Islet of Langerhans (tissue), 1 donor: ENCODE measurements at regions not wholly inside any gene's neighbourhood (a gene's known extent, or its start where the extent isn't known, plus 50 kb on each side); places are given as distances from the start of the nearest gene placed in this dataset.

Experiments used
- FAIRE-seq: peaks from one replicate; lab custom pipeline; 2011; peaks lifted over from hg19 to GRCh38; lab: Jason Lieb, UNC

DNA sequence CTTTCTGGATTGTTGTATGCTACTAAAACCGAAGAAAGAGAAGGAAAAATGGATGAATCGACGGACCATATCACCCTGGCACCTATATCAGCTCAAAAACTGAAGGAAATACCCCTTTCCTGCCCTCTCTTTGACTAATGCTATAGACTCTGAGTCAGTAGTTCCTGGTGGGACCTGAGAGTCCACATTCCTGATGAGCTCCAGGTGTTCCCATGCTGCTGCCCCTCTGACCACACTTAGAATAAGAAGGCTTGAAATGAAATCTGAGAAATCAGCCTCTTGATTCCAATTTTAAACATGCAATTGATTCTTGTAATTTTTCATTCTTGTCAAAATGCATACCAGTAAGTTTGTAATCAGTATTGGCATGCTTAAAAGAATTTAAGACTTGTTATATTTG, 75.2 kb downstream of the PRL start:
- FAIRE-seq: no peak

DNA sequence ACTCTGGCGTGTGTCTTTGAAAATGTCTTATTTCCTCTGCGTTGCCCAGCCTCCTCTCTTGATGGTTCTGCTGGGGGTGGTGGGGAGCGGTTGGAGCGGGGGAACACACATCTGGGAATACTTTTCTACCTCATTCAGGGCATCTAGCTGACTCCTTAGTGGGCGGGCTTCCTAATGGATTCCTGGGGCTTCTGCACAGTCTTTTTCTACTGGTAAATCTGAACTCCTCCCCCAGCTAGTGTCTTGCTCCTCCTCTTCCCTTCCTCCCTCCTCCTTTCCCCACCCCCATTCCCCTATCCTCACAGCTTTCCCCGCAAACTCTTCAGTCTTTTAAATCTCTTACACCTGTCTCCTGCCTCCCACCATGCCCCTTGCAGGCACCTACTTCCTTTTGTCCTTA, 74.4 kb downstream of the PRL start:
- no peak for FAIRE-seq

DNA sequence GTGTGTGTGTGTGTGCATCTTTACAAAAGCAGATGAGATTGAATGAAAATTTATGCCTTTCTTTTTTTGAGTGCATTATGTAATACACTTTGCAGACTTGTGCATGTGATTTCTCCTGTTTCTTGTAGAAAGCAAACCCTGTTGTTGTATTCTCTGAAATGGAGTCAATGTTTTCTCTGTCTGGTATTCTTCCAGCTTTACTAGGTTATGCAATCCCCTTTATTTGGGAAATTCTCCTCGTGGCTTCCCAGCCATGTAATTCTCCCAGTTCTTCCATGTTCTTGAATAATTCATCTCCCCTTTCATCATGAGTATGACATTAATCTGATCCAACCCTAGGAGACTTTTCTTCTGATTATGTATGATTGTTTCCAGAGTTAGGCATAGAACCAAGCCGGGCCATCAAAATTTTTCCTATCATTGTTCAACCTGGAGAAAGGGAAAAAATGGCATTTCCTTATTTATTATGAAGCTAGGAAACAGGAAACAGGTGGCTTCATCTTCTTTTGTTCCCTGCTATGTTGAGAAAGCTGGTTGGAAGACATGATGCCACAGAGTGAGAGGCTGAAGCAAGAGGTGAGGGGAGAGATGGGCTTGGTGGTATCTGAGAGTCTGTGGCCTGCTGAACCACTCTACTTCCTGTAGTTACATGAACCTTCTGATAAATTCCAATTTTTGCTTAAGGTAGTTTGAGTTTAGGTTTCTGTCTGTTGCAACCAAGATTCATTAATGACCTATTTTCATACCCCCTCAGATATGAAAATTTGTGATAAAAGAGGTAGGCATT, 68.8 kb downstream of the PRL start:
- no peak for FAIRE-seq

DNA sequence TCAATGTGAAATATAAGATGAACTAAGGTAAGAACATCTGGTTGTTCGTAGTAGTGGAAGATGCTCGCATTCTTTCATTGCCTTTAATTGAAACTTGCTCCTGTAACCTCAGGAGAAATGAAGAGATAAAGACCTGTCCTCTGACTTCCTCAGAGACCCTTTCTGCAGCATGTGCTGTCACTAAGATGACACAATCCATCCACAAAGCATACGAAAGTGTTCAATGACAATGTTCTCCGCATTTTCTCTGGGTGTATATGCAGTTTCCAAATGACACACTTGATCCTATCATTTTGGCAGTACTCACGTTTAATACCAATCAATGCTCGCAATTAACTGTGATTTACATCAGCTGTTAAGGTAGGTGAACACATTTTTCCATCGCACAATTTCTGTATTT, 65.8 kb downstream of the PRL start:
- FAIRE-seq: no peak

DNA sequence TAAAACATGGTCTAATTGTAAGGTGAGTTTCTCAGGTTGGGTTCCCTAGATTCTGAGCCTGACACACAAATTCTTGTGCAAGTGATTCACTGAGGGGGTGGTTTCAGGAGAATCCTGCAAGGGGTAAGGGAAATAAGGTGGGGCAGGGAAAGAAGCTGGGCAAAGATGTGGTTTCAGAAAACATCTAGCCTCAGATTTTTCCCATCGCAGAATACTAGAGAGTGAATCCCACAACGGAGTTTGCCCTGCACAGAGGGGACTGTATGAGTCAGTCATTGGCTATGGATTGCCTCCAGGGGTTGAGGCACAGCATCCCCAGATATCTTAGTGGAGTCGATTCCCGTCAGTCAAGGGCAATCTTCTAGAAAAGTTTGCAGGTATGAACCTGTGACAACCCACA, 65.2 kb downstream of the PRL start:
- FAIRE-seq: no peak

DNA sequence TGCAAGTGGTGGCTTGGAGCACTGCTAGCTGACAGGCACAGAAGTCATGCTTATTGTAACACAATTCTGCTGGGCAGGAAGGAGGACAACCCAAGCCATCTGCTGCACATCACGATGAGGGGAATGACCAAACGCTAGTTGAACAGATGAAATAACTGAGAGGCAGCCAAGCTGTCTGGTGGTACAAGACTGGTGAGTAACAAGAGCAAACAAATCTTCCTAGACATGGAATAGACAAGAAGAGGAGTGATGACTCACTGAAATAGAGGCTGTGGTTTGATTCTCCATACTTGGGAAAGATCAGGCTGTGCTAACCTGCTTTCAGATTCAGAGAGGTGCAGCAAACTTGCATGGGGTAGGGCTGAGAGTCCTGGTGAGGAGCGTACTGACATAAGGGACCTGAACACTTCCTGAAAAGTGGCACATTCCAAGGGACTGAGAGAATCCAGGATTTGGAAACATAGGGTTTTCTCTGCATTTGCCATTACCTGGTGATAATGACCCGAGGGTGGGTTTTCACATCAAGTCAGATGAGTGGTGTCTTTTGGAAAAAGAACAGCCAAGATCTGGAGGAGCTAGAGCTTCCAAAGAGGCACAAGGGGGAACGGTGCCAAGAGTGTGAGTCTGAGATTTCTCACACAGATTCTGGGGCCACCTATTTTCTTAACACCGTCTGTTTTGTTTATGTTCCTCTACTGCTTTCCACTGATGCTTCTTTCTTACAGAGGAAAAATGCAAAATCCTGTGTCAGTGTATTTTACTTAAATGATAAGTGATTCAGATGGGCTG, 60.0 kb downstream of the PRL start:
- FAIRE-seq: peak; percentile 85
